ENCODE measurements at regions not wholly inside any gene's neighbourhood (a gene's known extent, or its start where the extent isn't known, plus 50 kb on each side); places are given as distances from the start of the nearest gene placed in this dataset.

GRCh38 chr2:149819356-149819957 lies 231.9 kb upstream of the MMADHC start:
- no peak for DNase-seq (ENCODE audit: low spot score)
- intact Hi-C loops (cut with DNase I), result no loop called here

GRCh38 chr2:149816756-149817551 lies 229.4 kb upstream of the MMADHC start:
- no peak for DNase-seq (ENCODE audit: low spot score)
- intact Hi-C loops (cut with DNase I), result no loop called here

GRCh38 chr2:149815941-149816340 lies 228.4 kb upstream of the MMADHC start:
- intact Hi-C loops (cut with DNase I), result no loop called here
- DNase-seq (ENCODE audit: low spot score), result no peak

- DNase-seq (ENCODE audit: low spot score), result no peak
- intact Hi-C loops (cut with DNase I), result no loop called here
These were observed 227.3 kb upstream of the MMADHC start for GRCh38 chr2:149814901-149815300.

GRCh38 chr2:149814049-149814448 lies 226.5 kb upstream of the MMADHC start:
- intact Hi-C loops (cut with DNase I), result no loop called here
- no peak for DNase-seq (ENCODE audit: low spot score)

GRCh38 chr2:149808556-149808955 lies 221.0 kb upstream of the MMADHC start:
- intact Hi-C loops (cut with DNase I), result no loop called here
- no peak for DNase-seq (ENCODE audit: low spot score)

GRCh38 chr2:149806651-149807050 lies 219.1 kb upstream of the MMADHC start:
- DNase-seq (ENCODE audit: low spot score), result no peak

GRCh38 chr2:149800624-149801542 lies 213.3 kb upstream of the MMADHC start:
- intact Hi-C loops (cut with DNase I), result no loop called here

More at GRCh38 chr2:149806651-149807050, 219.1 kb upstream of the MMADHC start:
- intact Hi-C loops (cut with DNase I), result no loop called here

GRCh38 chr2:149799013-149799705 lies 211.6 kb upstream of the MMADHC start:
- intact Hi-C loops (cut with DNase I), result loop anchor here (5.0 kb wide), 1 partner anchor 688 kb away; the partner anchor contains the start of gene RND3
- DNase-seq (ENCODE audit: low spot score), result no peak

More at GRCh38 chr2:149800624-149801542, 213.3 kb upstream of the MMADHC start:
- DNase-seq (ENCODE audit: low spot score), result no peak

GRCh38 chr2:149797030-149797429 lies 209.5 kb upstream of the MMADHC start:
- DNase-seq (ENCODE audit: low spot score), result no peak
- intact Hi-C loops (cut with DNase I), result loop anchor here (5.0 kb wide), 1 partner anchor 690 kb away; the partner anchor contains the start of gene RND3

GRCh38 chr2:149789549-149789948 lies 202.0 kb upstream of the MMADHC start:
- intact Hi-C loops (cut with DNase I), result no loop called here
- no peak for DNase-seq (ENCODE audit: low spot score)

GRCh38 chr2:149787206-149787605 lies 199.6 kb upstream of the MMADHC start:
- intact Hi-C loops (cut with DNase I), result no loop called here
- DNase-seq (ENCODE audit: low spot score), result no peak

GRCh38 chr2:149783284-149783683 lies 195.7 kb upstream of the MMADHC start:
- no peak for DNase-seq (ENCODE audit: low spot score)
- intact Hi-C loops (cut with DNase I), result no loop called here

- intact Hi-C loops (cut with DNase I), result no loop called here
- no peak for DNase-seq (ENCODE audit: low spot score)
These were observed 195.0 kb upstream of the MMADHC start for GRCh38 chr2:149782572-149782971.

- intact Hi-C loops (cut with DNase I), result no loop called here
- no peak for DNase-seq (ENCODE audit: low spot score)
These were observed 193.8 kb upstream of the MMADHC start for GRCh38 chr2:149781263-149781808.

- DNase-seq (ENCODE audit: low spot score), result no peak
- intact Hi-C loops (cut with DNase I), result no loop called here
These were observed 185.4 kb upstream of the MMADHC start for GRCh38 chr2:149773006-149773405.

GRCh38 chr2:149768320-149768799 lies 180.8 kb upstream of the MMADHC start:
- intact Hi-C loops (cut with DNase I), result no loop called here
- DNase-seq (ENCODE audit: low spot score), result no peak

- DNase-seq (ENCODE audit: low spot score), result no peak
- intact Hi-C loops (cut with DNase I), result no loop called here
These were observed 180.0 kb upstream of the MMADHC start for GRCh38 chr2:149767516-149767974.

GRCh38 chr2:149766339-149766738 lies 178.8 kb upstream of the MMADHC start:
- no peak for DNase-seq (ENCODE audit: low spot score)
- intact Hi-C loops (cut with DNase I), result no loop called here
